GM12878 (cell line): ENCODE measurements at regions not wholly inside any gene's neighbourhood (a gene's known extent, or its start where the extent isn't known, plus 50 kb on each side); places are given as distances from the start of the nearest gene placed in this dataset.
"Not testable (repeated sequence)": the region's sequence is repeated elsewhere in the genome, so short reads cannot be mapped to it uniquely, and the experiment has no call there.

Source experiments
- CTCF ChIP-seq, 3 experiments: IDR thresholded peaks in 2 of 3; conservative IDR thresholded peaks in 1 of 3; 2 replicates each; pipeline ENCODE4 v1.5.1; 2011; ENCODE audit warnings: low read depth in 3 of 3, low read length in 3 of 3, mild to moderate bottlenecking in 3 of 3, control low read depth in 2 of 3, moderate library complexity in 2 of 3, inconsistent platforms in 1 of 3, mixed read lengths in 1 of 3; ENCODE audit not compliant: control insufficient read depth in 2 of 3, insufficient read depth in 1 of 3; ENCODE audit errors: extremely low read depth in 1 of 3
- DPF2 ChIP-seq: fragments of 450-650 bp; IDR thresholded peaks from 2 replicates; pipeline ENCODE4 v1.6.1; 2017; ENCODE audit warnings: mild to moderate bottlenecking
- E2F8 ChIP-seq: fragments of 450-650 bp; IDR thresholded peaks from 2 replicates; pipeline ENCODE4 v1.6.1; 2018; ENCODE audit warnings: mild to moderate bottlenecking, low read depth, moderate library complexity; ENCODE audit not compliant: partially characterized antibody
- HDAC2 ChIP-seq: fragments of 200-600 bp; sonication (generic); IDR thresholded peaks from 2 replicates; pipeline ENCODE4 v1.6.1; 2017
- MEF2A ChIP-seq: IDR thresholded peaks from 2 replicates; pipeline ENCODE4 v1.6.1; 2011; ENCODE audit warnings: low read depth, mild to moderate bottlenecking, low read length, moderate library complexity; ENCODE audit not compliant: insufficient read depth
- MYC ChIP-seq: IDR thresholded peaks from 2 replicates; pipeline ENCODE4 v1.6.1; 2011; ENCODE audit warnings: mild to moderate bottlenecking, low read length, moderate library complexity, inconsistent platforms; ENCODE audit not compliant: insufficient read depth, insufficient replicate concordance, insufficient read length, severe bottlenecking
- NKRF ChIP-seq: fragments of 450-650 bp; conservative IDR thresholded peaks from 2 replicates; pipeline ENCODE4 v1.6.1; 2017; ENCODE audit warnings: mild to moderate bottlenecking, moderate library complexity
- POLR2A ChIP-seq: IDR thresholded peaks from 2 replicates; pipeline ENCODE4 v1.6.1; 2011; ENCODE audit warnings: low read depth, mild to moderate bottlenecking, low read length
- RAD21 ChIP-seq: IDR thresholded peaks from 2 replicates; pipeline ENCODE4 v1.6.1; 2011; ENCODE audit warnings: mild to moderate bottlenecking, low read depth, low read length, moderate library complexity; ENCODE audit not compliant: insufficient read depth
- RBBP5 ChIP-seq: fragments of 200-600 bp; sonication (generic); conservative IDR thresholded peaks from 2 replicates; pipeline ENCODE4 v1.6.1; 2016
- SIX5 ChIP-seq: IDR thresholded peaks from 2 replicates; pipeline ENCODE4 v1.6.1; 2011; ENCODE audit warnings: mild to moderate bottlenecking, low read depth, low read length, moderate library complexity; ENCODE audit not compliant: severe bottlenecking
- ZNF217 ChIP-seq: fragments of 450-650 bp; IDR thresholded peaks from 2 replicates; pipeline ENCODE4 v1.6.1; 2017; ENCODE audit warnings: antibody characterized with exemption, mild to moderate bottlenecking

GRCh38 chr9:62838024-62838718 is 1648.3 kb downstream of the SPATA31A7 start:
- TF ChIP-seq CTCF (IDR thresholded peaks at IDR 0.05 in 2 of 3, conservative IDR thresholded peaks at IDR 0.05 in 1 of 3; ENCODE audit: control insufficient read depth in 2 of 3, extremely low read depth in 1 of 3, insufficient read depth in 1 of 3, low read depth in 3 of 3, low read length in 3 of 3); DPF2; ZNF217; HDAC2; RBBP5; RAD21; MYC; E2F8; MEF2A: not testable (repeated sequence)
- TF ChIP-seq POLR2A (peak; percentile 68), SIX5 (peak; percentile 13), NKRF (peak; percentile 26; the same call in 1 of the 2 replicates)
